Kidney tubule cell (primary cell): ENCODE measurements at regions not wholly inside any gene's neighbourhood (a gene's known extent, or its start where the extent isn't known, plus 50 kb on each side); places are given as distances from the start of the nearest gene placed in this dataset.
"Not testable (repeated sequence)": the region's sequence is repeated elsewhere in the genome, so short reads cannot be mapped to it uniquely, and the experiment has no call there.

Experiments used
- DNase-seq: peaks from one replicate; pipeline ENCODE4 v3.0.0-alpha.2; 2018; ENCODE audit warnings: low spot score

DNA sequence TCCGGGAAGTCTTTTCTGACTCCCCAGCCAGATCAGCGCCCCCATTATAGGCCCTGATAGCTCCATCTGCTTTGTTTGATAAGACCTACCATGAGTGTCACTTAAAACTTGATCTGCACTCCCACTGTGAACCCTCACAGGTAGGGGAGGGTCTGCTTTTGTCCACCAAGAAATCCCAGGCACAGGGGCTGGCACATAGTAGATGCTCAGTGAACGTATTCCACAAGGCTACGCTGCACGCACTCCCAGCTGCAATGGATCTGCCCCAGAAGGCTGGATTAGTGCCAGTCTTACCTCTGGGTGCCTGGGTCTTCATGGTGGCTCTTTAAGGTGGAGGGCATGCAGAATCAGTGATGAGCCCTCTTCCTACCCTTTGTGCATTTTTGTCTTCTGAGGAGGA, 447.1 kb downstream of the PTPRU start:
- DNase-seq = no peak

DNA sequence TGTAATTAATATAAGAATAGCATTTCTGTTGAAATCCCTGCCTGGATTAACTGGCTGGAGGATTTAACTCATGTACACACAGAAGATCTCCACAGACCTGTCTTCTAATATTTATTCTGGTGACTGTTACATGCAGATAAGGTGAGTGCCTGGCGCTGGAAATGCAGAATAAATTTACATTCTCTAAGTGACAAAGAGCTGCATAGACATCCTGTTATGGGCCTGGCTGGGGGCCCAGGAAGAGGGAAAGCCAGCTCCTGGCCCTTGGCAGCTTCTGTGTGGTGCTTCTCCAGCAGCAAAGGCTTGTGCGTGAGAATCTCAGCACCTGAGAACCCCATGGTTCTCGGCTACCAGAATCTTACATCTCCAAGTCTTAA, 446.6 kb downstream of the PTPRU start:
- no peak for DNase-seq

DNA sequence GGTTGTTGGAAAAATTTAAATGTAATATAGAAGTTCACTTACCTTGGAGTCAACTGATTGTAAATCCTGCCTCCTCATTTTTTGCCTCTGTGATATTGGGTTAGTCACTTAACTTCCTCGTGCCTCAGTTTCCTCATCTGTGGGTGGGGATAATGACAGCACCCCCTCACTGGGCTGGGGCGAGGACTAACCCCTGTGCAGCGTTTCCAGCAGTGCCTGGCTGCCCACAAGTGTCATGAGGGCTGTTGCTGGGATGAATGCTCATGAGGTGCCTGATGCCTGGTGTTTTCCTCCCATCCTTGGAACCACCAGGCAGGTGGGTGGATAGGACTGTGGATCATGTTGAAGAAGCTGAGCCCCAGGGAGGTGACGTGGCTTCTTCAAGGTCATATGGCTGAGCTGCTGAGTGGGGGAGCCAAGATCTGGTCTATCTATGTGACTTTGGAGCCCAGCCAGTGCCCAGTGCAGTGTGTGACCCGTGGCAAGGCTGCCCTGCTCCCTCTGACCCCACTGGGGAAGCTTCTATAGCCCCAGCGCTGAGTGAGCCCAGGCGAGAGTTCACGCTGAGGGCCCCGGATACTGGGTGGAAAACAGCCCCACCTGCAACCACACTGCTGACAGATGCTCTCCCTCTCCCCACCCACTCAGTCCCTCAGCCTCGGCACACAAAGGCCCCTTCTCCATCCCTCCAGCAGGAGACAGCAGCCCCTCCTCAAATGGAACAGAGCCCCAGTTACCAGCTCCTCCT, 446.0 kb downstream of the PTPRU start:
- DNase-seq = no peak

DNA sequence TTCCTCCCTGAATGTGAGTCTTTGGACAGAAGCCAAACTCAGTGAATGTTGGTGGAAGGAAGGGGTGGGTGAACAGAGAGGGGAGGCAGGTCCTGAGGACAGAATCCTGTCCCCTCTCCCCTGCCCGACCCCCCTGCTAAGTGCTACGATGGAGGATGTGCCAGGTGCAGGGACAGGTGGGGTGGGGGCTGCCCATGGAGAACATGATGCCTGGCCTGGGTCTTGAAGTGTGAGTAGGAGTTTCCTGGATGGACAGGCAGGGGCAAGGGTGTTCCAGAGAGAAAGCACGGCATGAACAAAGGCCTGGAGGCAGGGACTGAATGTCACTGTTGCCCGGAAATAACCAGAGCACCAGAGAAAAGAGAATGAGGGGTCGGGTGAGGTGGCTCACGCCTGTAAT, 445.1 kb downstream of the PTPRU start:
- not testable (repeated sequence) for DNase-seq

DNA sequence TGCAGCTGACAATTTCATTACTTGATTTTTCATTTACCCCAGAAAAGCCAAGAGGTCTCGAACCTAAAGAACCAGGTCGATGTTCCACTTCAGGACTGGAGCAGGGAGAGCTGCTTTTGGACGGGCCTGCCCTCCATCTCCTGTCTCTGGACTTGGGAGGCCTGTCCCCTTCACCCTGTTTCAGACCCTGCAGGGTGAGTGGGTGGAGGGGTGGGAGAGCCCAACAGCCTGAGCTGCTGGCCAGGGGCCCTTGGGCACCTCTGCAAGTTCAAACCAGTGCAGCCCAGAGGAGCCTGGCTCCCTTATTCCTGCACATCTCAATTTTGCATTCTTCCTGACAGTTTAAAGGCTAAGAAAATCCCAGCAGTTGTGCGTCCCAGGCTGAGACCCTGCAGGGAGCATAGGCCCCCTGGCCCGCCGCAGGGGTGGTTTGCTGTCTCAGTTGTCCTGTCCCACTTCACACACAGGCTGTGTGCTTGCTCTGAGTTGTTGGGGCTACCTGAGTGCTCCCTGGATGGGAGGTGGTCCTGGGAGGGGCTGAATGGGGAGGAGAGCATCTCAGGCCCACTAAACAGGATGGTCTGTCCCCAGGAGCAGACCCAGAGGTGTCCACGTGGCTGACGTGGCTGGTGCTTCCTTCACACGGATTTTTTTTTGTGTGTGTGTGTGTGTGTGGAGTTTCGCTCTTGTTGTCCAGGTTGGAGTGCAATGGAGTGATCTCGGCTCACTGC, 443.7 kb downstream of the PTPRU start:
- DNase-seq = no peak

DNA sequence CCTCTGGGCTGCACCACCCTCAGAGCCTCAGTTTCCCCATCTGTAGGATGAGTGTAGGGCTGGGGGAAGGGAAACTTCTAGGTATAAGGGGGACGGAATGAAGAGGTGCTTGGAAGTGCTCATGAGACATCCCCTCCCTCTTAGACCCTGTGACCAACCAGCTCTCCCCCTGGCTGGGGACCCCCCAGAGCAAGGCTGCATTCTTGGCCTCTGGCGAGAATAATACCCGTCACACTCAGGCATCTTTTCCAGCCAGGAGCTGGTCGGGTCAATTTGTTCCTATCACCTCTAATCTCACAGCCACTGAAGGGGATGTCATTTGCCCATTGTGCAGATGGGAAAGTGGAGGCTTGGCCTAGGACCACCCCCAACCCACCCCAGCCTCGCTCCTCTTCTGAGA, 443.0 kb downstream of the PTPRU start:
- no peak for DNase-seq

DNA sequence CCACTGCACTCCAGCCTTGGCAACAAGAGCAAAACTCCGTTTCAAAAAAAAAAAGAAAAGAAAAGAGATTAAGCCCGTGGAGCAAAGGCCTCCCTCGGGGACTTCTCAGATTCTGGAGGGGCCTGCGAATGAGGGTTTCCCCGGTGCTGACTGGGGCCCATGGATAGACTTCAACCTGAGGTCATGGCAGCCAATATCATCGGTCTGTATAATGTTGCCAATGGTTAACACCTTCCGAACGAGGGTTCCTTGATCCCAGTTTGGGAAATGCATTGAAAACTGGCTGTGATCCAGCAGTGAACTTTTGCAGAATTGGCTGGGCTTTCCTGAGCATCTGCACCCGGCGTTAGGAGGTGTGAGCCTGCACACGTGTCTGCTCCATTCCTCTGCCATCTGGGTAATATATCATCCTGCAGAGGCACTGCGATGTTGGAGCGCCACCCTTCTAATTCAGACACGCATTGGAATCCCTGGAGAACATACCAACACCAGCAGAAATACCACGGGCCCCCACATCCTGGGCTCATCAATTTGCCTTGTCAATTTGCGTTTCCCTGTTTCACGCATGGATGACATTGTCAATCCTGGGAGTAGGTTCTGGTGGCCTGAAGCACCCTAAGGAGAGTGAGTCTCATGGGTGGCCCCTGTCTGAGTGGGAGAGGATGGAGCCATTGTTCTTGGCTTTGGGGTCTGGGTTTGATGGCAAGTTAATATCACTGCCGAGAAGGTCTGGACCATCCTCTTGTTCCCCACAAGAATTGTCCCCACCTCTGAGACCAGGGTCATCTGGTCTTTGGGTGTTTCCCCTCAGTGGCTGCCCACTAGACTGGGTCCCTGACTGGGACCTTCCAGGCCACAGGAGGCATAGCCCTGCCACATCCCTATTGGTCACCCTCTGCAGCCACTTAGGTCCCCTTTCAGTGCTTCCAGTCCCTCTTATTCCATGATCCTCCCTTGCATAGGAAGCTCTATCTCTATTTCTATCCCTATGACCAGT, 441.0 kb downstream of the PTPRU start:
- DNase-seq = no peak

DNA sequence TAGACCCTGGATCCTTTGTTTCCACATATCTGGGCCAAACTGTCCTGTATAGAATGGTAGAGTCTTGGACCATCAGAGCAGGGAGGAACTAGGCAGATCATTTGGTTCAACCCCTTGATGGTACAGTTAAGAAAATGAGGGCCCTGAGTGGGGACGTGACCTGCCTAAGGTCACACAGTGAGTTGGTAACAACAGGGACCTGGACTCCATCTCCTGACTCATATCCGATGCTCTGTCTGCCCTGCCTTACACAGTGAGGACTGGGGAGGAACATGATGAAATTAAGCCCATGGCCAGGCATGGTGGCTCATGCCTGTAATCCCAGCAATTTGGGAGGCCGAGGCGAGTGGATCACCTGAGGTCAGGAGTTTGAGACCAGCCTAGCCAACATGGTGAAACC, 440.2 kb downstream of the PTPRU start:
- DNase-seq = no peak

DNA sequence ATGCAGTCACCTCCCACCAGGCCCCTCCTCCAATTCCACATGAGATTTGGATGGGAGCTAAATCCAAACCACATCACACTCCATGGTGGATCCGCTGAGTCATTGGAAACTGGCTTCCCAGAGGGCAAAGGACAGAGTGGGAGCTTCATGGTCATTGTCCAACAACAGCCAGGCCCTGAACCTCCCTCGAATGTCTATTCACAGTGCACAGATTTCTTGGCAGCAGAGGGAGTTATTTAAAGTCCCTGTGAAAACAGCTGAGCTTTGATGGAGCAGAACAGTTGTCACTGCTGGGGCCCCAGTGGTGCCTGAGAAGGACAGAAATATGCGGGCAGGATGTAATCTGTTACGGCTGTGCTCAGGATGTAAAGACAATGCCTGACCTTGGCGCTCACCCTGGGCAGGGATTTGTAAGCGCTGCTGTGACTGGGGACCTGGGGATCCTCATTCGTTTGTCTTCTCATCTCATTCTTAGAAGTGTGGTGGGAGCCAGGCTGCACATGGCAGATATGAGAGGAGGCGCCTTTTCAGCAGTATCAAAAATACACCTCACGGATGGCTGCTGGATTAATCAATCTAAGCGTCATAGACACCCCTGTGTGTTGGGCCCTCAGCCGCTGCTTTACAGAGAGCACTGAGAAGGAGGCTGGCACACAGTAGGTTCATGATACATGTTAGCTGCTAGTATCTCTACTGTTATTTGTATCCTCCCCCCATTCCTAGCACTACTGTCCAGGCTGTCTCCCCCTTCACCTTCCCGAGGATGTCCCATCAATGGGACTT, 439.4 kb downstream of the PTPRU start:
- no peak for DNase-seq

DNA sequence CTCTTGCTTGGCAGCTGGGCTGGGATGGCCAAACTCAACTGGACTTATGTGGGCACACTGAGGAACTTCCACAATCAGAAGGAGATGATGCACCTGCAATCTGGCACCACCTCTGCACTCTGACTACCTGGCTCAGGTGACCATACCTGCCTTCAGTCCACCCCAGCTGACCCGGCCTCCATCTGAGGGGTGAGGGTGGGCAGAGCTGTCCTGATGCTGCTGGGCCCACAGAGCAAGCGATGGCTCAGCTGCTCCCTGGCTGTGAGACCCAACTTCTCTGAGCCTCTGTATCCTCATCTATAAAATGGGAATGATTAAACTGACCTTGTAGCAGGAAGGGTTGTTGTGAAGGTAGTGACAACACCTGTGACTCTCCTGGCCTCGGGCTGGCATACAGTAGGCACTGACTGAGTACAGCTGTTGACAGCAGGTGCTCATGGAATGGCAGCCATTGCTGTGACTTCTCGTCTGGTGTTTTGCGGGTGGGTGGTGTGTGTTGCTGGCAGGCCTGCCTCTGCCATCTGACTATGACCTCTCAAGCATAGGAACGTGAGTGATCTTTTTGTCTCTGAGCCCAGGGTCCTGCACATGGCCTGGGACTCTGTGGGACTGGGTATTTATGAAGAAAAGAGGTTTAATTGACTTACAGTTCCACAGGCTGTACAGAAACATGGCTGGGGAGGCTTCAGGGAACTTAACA, 438.5 kb downstream of the PTPRU start:
- DNase-seq = no peak

DNA sequence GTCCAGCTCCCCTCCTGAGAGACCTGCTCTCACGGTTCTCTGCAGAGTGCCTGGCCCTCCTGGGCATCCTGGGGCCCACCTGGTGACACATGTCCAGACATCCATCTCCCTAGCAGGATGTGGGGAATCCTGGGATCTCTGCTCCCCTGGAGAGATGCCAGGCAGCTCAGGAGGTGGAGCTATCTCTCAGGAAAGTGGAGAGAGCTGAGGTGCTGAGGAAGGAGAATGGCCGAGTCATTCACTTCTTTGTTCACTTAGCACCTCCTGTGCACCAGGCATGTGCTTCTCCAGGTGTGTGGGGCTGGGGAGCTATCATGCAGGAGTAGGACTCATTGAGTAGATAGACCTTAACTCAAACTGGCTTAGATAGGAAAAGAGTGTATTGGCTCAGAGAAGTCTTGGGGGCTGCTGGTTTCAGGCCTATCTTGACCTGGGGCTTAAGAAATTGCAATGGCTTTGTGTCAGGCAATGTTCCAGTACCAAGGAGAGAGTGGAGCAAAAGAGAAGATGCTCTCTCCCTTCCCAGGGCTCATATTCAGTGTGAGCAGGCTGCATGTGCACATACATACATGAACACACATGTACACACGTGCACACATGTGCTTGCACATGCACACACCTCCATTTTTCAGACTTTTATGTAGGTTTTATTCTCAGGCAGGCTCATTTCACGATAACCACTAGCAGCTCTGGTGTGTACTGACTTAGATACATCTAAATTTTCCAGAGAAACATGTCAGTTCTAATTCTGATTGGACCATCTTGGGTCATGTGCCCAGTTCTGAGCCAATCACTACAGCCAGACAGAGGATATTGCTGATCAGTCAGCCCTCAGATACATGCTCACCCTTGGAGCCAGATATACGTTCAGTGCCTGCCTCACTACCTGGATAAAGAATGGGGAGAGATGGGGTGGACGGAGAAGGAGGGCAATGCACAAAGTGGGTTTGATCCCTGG, 437.6 kb downstream of the PTPRU start:
- peak; percentile 76 for DNase-seq

DNA sequence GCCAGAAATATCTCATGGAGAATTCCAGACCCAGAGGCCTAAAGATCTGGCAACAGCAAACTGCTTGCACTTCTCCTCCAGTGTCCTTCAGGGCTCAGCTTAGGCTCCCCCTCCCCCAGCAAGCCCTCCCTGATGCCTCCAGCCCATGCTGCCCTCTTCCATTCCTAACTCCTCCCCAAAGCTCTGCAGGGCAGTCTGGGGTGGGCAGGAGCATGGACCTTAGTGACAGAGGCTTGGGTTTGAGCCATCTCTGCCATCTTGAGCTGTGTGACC, 436.8 kb downstream of the PTPRU start:
- no peak for DNase-seq

DNA sequence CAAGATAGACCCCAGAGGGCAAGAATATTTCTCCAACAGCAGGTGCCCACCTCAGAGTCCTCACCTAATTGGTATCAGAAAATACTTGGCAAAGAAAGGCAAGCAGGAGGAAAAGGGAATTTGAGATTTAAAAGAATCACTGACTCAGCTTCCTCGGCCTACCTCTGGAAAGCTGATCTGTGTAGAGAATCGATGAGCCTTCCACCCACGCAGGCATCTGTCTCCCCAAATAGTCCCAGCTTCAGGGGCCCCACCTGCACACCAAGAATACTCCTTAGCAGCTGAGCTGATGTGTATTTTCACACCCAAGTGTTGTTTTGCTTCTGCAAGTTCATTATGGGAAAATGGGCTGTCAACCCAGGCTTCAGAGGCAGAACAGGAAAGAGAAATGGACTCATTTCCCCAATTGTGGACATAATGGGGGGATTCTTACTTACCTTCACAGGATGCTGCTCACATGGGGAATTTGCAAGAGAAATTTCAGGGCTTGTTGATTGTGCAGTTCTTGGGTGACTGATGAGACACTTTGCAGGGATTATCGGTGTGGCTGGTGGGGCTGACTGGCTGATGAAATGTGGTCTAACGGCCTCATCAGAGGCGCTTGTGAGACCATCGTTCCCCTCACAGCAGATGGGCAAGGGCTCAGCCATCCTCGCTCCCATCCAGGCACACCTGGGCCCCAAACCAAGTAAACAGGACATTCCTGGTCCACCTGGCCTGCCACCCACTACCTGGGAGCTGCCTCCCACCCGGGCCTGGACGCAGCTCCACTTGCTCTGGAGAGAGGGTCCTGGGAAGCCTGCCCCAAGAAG, 436.3 kb downstream of the PTPRU start:
- DNase-seq = no peak

DNA sequence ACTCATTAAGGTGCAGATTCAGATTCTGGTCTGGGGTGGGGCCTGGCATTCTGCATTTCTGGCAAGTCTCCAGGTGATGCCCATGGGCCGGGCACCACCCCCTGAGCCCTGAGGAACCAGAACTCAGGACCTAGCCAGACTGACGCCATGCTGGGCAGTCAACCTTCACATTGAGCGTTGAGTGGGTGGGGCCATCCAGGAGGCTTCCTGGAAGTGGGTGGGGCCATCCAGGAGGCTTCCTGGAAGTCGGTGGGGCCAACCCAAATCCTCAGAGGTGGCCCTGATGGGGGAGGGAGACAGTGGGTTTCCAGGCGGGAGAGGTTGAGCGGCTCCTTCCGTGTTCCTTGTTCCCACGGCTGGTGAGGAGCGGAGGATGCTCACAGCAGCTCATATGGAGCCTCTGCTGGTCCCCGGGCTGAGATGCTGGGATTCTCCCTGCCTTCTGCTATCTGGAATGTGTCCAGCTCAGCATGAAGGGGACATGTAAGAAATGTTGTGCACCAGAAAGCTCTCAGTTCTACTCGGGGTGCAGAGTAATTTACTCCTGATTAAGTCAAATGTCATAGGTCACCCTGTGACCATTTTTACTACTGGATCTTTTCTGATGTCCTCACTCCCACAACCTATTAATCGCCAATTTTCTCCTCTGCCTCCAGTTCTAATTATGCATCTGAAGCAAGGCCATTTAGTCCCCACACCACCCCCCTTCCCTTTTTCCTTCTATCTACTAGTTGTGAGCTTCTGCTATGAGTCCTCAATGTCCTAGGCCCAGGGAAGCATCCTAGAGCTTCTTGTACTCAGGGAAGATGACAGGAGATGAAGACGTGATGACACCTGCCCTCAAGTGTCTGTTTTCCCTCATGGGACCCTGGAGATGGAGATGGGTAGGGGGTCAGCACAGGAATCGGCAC, 435.4 kb downstream of the PTPRU start:
- DNase-seq = no peak

DNA sequence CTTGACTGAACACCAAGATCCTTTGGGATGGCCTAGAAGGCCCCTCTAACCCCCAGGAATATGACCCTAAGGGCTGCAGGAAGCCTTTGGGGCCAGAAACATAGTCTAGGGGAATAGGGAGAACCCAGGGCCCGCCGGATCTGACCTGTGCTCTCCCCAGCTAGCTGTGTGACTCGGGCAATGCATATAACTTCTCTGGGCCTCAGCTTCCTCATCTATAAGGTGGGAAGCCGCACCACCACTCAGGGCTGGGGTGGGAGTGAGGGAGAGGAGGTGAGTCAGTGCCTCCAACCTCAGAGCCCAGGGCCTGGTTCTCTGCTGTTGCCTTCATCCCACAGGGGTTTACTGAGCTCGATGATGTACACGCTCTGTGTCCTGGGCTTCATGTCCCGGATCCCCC, 434.4 kb downstream of the PTPRU start:
- DNase-seq = no peak

DNA sequence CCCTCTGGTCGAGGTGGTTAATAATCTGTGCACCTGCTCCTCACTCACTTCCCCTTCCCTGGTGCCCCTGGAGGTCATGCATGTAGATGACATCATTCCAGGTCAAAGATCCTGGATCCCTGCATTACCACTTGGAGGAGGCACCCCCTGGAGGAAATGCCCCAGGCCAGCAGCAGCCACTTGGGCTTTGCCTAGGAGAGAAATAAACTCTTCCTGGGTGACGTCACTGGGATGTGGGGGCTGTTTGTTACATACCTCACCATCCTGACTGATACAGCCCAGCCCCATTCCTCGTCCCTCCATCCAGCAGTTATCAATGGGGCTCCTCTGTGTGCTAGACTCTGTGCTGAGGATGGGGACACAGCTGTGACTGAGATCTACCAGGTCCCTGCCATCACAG, 433.6 kb downstream of the PTPRU start:
- no peak for DNase-seq

DNA sequence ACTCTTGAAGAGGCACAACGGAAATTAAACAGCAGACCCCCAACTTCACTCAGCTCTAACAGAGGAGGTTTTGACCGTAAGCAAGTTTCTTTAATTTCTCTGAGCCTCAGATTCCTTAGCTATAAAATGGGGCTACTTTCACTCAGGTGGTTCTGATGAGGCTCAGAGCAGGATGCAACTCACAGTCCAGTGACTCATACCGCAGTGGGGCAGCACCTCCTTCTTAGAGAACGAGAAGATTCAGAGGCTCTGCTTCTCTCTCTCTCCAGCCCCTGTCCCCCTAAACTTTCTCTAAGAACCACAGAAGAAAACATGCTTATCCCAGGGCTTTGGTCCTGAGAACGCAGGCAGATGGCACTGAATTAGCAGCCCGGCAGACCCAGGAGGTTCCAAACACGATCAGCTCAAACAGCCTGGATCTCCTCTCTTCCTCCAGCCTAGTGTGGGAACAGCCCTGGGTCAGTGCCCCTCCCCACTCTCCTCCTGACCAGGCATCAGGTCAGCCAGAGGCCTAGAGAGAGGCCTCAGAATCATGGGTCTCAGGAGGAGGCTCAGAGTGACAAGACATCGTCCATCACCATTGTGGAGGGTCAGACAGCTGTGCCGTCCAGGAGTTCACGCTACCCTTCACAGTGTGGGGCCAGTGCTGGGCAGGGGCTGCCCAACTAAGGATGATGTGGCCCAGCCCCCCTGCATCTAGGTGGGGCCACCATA, 433.0 kb downstream of the PTPRU start:
- no peak for DNase-seq
